ENCODE measurements at regions not wholly inside any gene's neighbourhood (a gene's known extent, or its start where the extent isn't known, plus 50 kb on each side); places are given as distances from the start of the nearest gene placed in this dataset.

DNA sequence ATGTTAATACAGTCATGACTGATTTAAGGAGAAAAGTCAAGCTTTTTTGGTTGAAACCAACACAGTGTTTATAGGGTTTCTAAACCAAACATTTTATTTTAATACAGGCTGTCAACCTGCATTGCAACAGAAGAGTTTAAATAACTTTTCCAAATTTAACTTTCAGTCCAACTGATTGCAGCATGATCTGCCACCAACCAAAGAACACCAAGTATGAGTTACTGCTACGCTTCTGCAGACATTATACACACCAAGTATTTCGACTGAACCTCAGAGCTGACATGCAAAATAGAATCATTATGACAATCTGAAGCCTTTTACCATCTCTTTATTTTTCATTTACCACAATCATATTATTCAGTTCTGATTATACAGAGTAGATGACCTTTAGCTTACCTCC lies 151.2 kb upstream of the DST start:
- Mint-ChIP-seq H3K9me3 (ENCODE audit: unreplicated experiment) (no peaks in the 10 kb centered on the region), H3K36me3 (ENCODE audit: low read depth, unreplicated experiment) (peaks cover 2% of the 10 kb centered on the region), H3K27ac (ENCODE audit: unreplicated experiment) (no peak overlapping the region), H3K4me3 (ENCODE audit: unreplicated experiment) (no peak overlapping the region), H3K27me3 (ENCODE audit: low read depth, unreplicated experiment) (no peaks in the 10 kb centered on the region), H3K4me1 (ENCODE audit: low read depth, unreplicated experiment) (peaks cover 48% of the 10 kb centered on the region)
- Histone ChIP-seq H2AFZ (ENCODE audit: low read depth, low read length) (no peak overlapping the region), H3K79me2 (ENCODE audit: insufficient read depth, low read length) (peaks cover 100% of the 10 kb centered on the region), H3K4me2 (ENCODE audit: low read length) (no peak overlapping the region), H3K36me3 (ENCODE audit: insufficient read depth, low read length) (no peaks in the 10 kb centered on the region), H3K4me1 (ENCODE audit: insufficient read depth, low read length) (peaks cover 24% of the 10 kb centered on the region), H3K9ac (ENCODE audit: low read length) (no peak overlapping the region), H3K4me3 (ENCODE audit: insufficient read depth, low read depth, low read length) (no peak overlapping the region), H4K20me1 (ENCODE audit: insufficient read depth, low read length) (peaks cover 60% of the 10 kb centered on the region), H3K27me3 (ENCODE audit: insufficient read depth, low read length) (no peaks in the 10 kb centered on the region), H3K27ac (ENCODE audit: low read depth, low read length) (no peak overlapping the region), H3K9me3 (ENCODE audit: insufficient read depth, low read depth, low read length) (no peaks in the 10 kb centered on the region)
- TF ChIP-seq EZH2 (IDR thresholded peaks at IDR 0.05; ENCODE audit: insufficient read depth, low read length) (no peak), CTCF (IDR thresholded peaks at IDR 0.05; ENCODE audit: insufficient read depth, low read depth, low read length) (no peak)
- DNase-seq (ENCODE audit: low read depth), result no peak
- FAIRE-seq, result no peak

GRCh38 chr6:56790414-56790813 lies 147.7 kb upstream of the DST start:
- Histone ChIP-seq H3K9ac (ENCODE audit: low read length) (no peak overlapping the region), H3K4me2 (ENCODE audit: low read length) (no peak overlapping the region), H3K27ac (ENCODE audit: low read depth, low read length) (no peak overlapping the region), H3K4me3 (ENCODE audit: insufficient read depth, low read depth, low read length) (no peak overlapping the region), H3K36me3 (ENCODE audit: insufficient read depth, low read length) (no peaks in the 10 kb centered on the region), H3K27me3 (ENCODE audit: insufficient read depth, low read length) (no peaks in the 10 kb centered on the region), H3K4me1 (ENCODE audit: insufficient read depth, low read length) (peaks cover 3% of the 10 kb centered on the region), H4K20me1 (ENCODE audit: insufficient read depth, low read length) (peaks cover 58% of the 10 kb centered on the region), H3K9me3 (ENCODE audit: insufficient read depth, low read depth, low read length) (no peaks in the 10 kb centered on the region), H2AFZ (ENCODE audit: low read depth, low read length) (no peak overlapping the region), H3K79me2 (ENCODE audit: insufficient read depth, low read length) (peaks cover 97% of the 10 kb centered on the region)
- Mint-ChIP-seq H3K4me1 (ENCODE audit: low read depth, unreplicated experiment) (peaks cover 45% of the 10 kb centered on the region), H3K4me3 (ENCODE audit: unreplicated experiment) (no peak overlapping the region), H3K36me3 (ENCODE audit: low read depth, unreplicated experiment) (peaks cover 9% of the 10 kb centered on the region), H3K9me3 (ENCODE audit: unreplicated experiment) (no peaks in the 10 kb centered on the region), H3K27ac (ENCODE audit: unreplicated experiment) (no peak overlapping the region), H3K27me3 (ENCODE audit: low read depth, unreplicated experiment) (no peaks in the 10 kb centered on the region)
- DNase-seq (ENCODE audit: low read depth) (no peak), FAIRE-seq (no peak)
- TF ChIP-seq CTCF (IDR thresholded peaks at IDR 0.05; ENCODE audit: insufficient read depth, low read depth, low read length) (no peak), EZH2 (IDR thresholded peaks at IDR 0.05; ENCODE audit: insufficient read depth, low read length) (no peak)

DNA sequence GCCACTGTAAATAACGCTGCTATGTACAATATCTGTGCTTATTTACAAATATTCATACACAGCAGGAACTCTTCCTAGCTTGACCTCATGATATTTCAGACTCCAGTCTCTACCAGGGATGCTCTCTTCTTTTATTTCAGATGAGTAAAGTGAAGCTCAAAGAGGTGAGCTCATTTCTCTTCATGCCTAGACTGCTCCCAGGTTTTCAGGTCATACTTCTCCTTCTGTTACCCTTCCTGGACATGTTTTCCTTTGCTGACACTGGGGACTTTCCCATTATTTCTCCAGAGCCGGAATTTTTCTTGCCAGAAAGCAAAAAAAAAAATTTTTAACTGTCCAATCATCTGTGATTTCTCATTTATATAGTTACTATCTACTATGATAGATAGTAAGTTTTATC lies 147.2 kb upstream of the DST start:
- Mint-ChIP-seq H3K4me1 (ENCODE audit: low read depth, unreplicated experiment) (peaks cover 40% of the 10 kb centered on the region), H3K27me3 (ENCODE audit: low read depth, unreplicated experiment) (no peaks in the 10 kb centered on the region), H3K9me3 (ENCODE audit: unreplicated experiment) (no peaks in the 10 kb centered on the region), H3K36me3 (ENCODE audit: low read depth, unreplicated experiment) (peaks cover 9% of the 10 kb centered on the region), H3K4me3 (ENCODE audit: unreplicated experiment) (no peak overlapping the region), H3K27ac (ENCODE audit: unreplicated experiment) (no peak overlapping the region)
- peaks cover 3% of the 10 kb centered on the region for H3K4me1 ChIP-seq (ENCODE audit: insufficient read depth, low read length)
- H4K20me1 ChIP-seq (ENCODE audit: insufficient read depth, low read length), result peaks cover 57% of the 10 kb centered on the region
- no peak for FAIRE-seq
- no peak overlapping the region for H3K9ac ChIP-seq (ENCODE audit: low read length)
- DNase-seq (ENCODE audit: low read depth), result no peak
- no peak overlapping the region for H3K27ac ChIP-seq (ENCODE audit: low read depth, low read length)
- H3K79me2 ChIP-seq (ENCODE audit: insufficient read depth, low read length), result peaks cover 93% of the 10 kb centered on the region
- no peaks in the 10 kb centered on the region for H3K36me3 ChIP-seq (ENCODE audit: insufficient read depth, low read length)
- no peak overlapping the region for H3K4me3 ChIP-seq (ENCODE audit: insufficient read depth, low read depth, low read length)
- H2AFZ ChIP-seq (ENCODE audit: low read depth, low read length), result no peak overlapping the region
- H3K4me2 ChIP-seq (ENCODE audit: low read length), result no peak overlapping the region
- no peaks in the 10 kb centered on the region for H3K27me3 ChIP-seq (ENCODE audit: insufficient read depth, low read length)
- no peaks in the 10 kb centered on the region for H3K9me3 ChIP-seq (ENCODE audit: insufficient read depth, low read depth, low read length)
- no peak for TF ChIP-seq CTCF (IDR thresholded peaks at IDR 0.05; ENCODE audit: insufficient read depth, low read depth, low read length)
- TF ChIP-seq EZH2 (IDR thresholded peaks at IDR 0.05; ENCODE audit: insufficient read depth, low read length), result no peak

All from astrocyte (in vitro differentiated cells and primary cell).